ENCODE measurements at regions not wholly inside any gene's neighbourhood (a gene's known extent, or its start where the extent isn't known, plus 50 kb on each side); places are given as distances from the start of the nearest gene placed in this dataset.

GRCh38 chr2:172162225-172162733 is 59.6 kb upstream of the DLX2 start:
- intact Hi-C loops (cut with micrococcal nuclease), result no loop called here
- Mint-ChIP-seq H3K9me3 (ENCODE audit: unreplicated experiment) (no peaks in the 10 kb centered on the region), H3K27me3 (ENCODE audit: insufficient read depth, unreplicated experiment) (peaks cover 7% of the 10 kb centered on the region), H3K36me3 (ENCODE audit: insufficient read depth, unreplicated experiment) (peaks cover 4% of the 10 kb centered on the region), H3K27ac (ENCODE audit: low read depth, unreplicated experiment) (no peak overlapping the region), H3K4me3 (ENCODE audit: unreplicated experiment) (no peak overlapping the region), H3K4me1 (ENCODE audit: insufficient read depth, unreplicated experiment) (no peaks in the 10 kb centered on the region)
- ChIA-PET POLR2A (interaction anchor here (0.6 kb wide), 1 partner anchor 51 kb away, joined by 3 read pairs; no protein-coding TSS in a partner anchor), CTCF (interaction anchor here (0.7 to 0.8 kb wide), 3 partner anchors 9 to 221 kb away, joined by 3 read pairs; no protein-coding TSS in a partner anchor)
- DNase-seq (ENCODE audit: unreplicated experiment), result no peak
- TF ChIP-seq, protein P1, sequence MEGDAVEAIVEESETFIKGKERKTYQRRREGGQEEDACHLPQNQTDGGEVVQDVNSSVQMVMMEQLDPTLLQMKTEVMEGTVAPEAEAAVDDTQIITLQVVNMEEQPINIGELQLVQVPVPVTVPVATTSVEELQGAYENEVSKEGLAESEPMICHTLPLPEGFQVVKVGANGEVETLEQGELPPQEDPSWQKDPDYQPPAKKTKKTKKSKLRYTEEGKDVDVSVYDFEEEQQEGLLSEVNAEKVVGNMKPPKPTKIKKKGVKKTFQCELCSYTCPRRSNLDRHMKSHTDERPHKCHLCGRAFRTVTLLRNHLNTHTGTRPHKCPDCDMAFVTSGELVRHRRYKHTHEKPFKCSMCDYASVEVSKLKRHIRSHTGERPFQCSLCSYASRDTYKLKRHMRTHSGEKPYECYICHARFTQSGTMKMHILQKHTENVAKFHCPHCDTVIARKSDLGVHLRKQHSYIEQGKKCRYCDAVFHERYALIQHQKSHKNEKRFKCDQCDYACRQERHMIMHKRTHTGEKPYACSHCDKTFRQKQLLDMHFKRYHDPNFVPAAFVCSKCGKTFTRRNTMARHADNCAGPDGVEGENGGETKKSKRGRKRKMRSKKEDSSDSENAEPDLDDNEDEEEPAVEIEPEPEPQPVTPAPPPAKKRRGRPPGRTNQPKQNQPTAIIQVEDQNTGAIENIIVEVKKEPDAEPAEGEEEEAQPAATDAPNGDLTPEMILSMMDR (IDR thresholded peaks at IDR 0.05; ENCODE audit: unreplicated experiment), result no peak
- BruUV-seq (replicated peaks), result no TSS peak

DNA sequence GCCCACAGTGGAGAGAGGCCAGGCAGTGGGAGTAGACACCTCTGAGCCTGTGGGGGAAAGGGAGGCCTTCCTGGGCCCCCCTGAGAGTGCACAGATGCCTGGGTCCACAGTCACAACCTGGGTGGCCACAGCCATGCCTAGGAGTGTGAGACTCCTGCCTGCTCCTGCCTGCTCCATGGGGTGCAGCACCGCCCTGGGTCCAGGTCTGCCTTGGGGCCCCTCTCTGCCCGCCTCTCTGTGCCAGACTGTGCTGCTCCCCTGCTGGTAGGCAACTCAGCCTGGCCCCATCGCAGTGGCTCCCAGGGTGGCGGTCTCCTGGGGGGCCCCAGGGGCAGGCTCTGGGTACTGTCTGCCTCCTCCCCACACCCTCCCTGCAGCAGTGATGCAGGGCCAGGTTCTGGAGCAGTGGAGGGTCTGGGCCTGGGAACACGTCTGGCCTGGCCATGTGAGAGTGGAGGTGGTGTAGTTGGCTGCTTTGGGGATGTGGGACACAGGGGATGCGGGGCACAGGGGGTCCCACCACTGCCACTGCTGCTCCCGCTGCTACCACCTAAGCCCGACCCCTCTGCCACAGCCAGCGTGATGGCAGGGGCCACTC is 60.1 kb upstream of the DLX2 start:
- ChIA-PET CTCF (interaction anchor here (0.7 kb wide), 1 partner anchor 221 kb away, joined by 3 read pairs; no protein-coding TSS in a partner anchor), POLR2A (no interaction called here)
- Mint-ChIP-seq H3K36me3 (ENCODE audit: insufficient read depth, unreplicated experiment) (peaks cover 4% of the 10 kb centered on the region), H3K9me3 (ENCODE audit: unreplicated experiment) (no peaks in the 10 kb centered on the region), H3K4me3 (ENCODE audit: unreplicated experiment) (no peak overlapping the region), H3K4me1 (ENCODE audit: insufficient read depth, unreplicated experiment) (no peaks in the 10 kb centered on the region), H3K27ac (ENCODE audit: low read depth, unreplicated experiment) (no peak overlapping the region), H3K27me3 (ENCODE audit: insufficient read depth, unreplicated experiment) (peaks cover 2% of the 10 kb centered on the region)
- TF ChIP-seq, protein P1 (IDR thresholded peaks at IDR 0.05; ENCODE audit: unreplicated experiment), result no peak
- no peak for DNase-seq (ENCODE audit: unreplicated experiment)
- no TSS peak for BruUV-seq (replicated peaks)
- intact Hi-C loops (cut with micrococcal nuclease), result no loop called here

GRCh38 chr2:172168917-172169346 is 66.2 kb upstream of the DLX2 start:
- POLR2A ChIA-PET, result interaction anchor here (0.6 kb wide), 1 partner anchor 355 kb away, joined by 3 read pairs; no protein-coding TSS in a partner anchor
- intact Hi-C loops (cut with micrococcal nuclease), result no loop called here
- no peak for DNase-seq (ENCODE audit: unreplicated experiment)
- BruUV-seq (replicated peaks), result no TSS peak
- no peaks in the 10 kb centered on the region for H3K27me3 Mint-ChIP-seq (ENCODE audit: insufficient read depth, unreplicated experiment)
- CTCF ChIA-PET, result interaction anchor here (8.1 kb wide), 1 partner anchor 295 kb away, joined by 148 read pairs; no protein-coding TSS in a partner anchor
- TF ChIP-seq, protein P1 (IDR thresholded peaks at IDR 0.05; ENCODE audit: unreplicated experiment), result no peak
- H3K27ac Mint-ChIP-seq (ENCODE audit: low read depth, unreplicated experiment), result no peak overlapping the region
- no peaks in the 10 kb centered on the region for H3K9me3 Mint-ChIP-seq (ENCODE audit: unreplicated experiment)
- H3K4me3 Mint-ChIP-seq (ENCODE audit: unreplicated experiment), result no peak overlapping the region
- no peaks in the 10 kb centered on the region for H3K4me1 Mint-ChIP-seq (ENCODE audit: insufficient read depth, unreplicated experiment)
- no peaks in the 10 kb centered on the region for H3K36me3 Mint-ChIP-seq (ENCODE audit: insufficient read depth, unreplicated experiment)

DNA sequence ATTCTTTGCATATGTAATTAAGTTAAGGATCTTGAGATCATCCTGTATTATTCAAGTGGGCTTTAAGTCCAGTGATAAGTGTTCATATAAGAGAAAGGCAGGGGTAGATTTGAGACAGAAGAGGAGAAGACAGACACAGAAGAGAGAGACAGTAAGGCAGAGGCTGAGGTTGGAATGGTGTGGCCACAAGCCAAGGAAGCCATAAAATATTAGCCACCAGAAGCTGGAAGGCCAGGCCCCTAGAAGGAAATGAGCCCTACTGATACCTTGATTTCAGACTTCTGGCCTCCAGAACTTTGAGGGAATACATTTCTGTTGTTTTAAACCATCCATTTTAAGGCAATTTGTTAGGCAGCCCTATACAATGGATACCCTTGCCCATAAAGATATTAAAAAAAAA is 66.9 kb upstream of the DLX2 start:
- no peaks in the 10 kb centered on the region for H3K36me3 Mint-ChIP-seq (ENCODE audit: insufficient read depth, unreplicated experiment)
- intact Hi-C loops (cut with micrococcal nuclease), result loop anchor here (5.0 kb wide), 2 partner anchors 38 to 543 kb away; no protein-coding TSS in a partner anchor
- no peak overlapping the region for H3K27ac Mint-ChIP-seq (ENCODE audit: low read depth, unreplicated experiment)
- ChIA-PET POLR2A (interaction anchor here (0.6 to 5.9 kb wide), 2 partner anchors 60 to 356 kb away, joined by 3 to 65 read pairs; no protein-coding TSS in a partner anchor), CTCF (interaction anchor here (1.1 to 8.1 kb wide), 2 partner anchors 115 to 294 kb away, joined by 3 to 148 read pairs; no protein-coding TSS in a partner anchor)
- TF ChIP-seq, protein P1 (IDR thresholded peaks at IDR 0.05; ENCODE audit: unreplicated experiment), result no peak
- no peaks in the 10 kb centered on the region for H3K4me1 Mint-ChIP-seq (ENCODE audit: insufficient read depth, unreplicated experiment)
- H3K9me3 Mint-ChIP-seq (ENCODE audit: unreplicated experiment), result no peaks in the 10 kb centered on the region
- no peak overlapping the region for H3K4me3 Mint-ChIP-seq (ENCODE audit: unreplicated experiment)
- no peak for DNase-seq (ENCODE audit: unreplicated experiment)
- no TSS peak for BruUV-seq (replicated peaks)
- no peaks in the 10 kb centered on the region for H3K27me3 Mint-ChIP-seq (ENCODE audit: insufficient read depth, unreplicated experiment)

All from MCF 10A (cell line).